ENCODE measurements at regions not wholly inside any gene's neighbourhood (a gene's known extent, or its start where the extent isn't known, plus 50 kb on each side); places are given as distances from the start of the nearest gene placed in this dataset.

DNA sequence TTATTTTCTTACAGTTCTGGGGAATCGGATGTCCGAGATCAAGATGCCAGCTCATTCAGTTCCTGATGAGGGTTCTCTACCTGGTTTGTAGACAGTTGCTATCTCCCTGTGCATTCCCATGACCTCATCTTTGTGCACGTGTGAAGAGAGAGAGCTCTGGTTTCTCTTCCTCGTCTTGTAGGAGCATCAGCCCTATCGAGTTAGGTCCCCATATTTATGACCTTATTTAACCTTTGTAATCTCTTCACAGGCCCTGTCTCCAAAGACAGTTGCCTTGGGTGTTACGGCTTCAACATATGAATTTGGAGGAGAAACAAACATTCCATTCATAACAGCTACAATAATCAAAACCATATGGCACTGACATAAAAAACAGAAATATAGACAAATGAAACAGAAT is 455.3 kb downstream of the HACE1 start:
- no peak for TF ChIP-seq POLR2A (IDR thresholded peaks at IDR 0.05)
- TF ChIP-seq, protein P1, sequence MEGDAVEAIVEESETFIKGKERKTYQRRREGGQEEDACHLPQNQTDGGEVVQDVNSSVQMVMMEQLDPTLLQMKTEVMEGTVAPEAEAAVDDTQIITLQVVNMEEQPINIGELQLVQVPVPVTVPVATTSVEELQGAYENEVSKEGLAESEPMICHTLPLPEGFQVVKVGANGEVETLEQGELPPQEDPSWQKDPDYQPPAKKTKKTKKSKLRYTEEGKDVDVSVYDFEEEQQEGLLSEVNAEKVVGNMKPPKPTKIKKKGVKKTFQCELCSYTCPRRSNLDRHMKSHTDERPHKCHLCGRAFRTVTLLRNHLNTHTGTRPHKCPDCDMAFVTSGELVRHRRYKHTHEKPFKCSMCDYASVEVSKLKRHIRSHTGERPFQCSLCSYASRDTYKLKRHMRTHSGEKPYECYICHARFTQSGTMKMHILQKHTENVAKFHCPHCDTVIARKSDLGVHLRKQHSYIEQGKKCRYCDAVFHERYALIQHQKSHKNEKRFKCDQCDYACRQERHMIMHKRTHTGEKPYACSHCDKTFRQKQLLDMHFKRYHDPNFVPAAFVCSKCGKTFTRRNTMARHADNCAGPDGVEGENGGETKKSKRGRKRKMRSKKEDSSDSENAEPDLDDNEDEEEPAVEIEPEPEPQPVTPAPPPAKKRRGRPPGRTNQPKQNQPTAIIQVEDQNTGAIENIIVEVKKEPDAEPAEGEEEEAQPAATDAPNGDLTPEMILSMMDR (IDR thresholded peaks at IDR 0.05): no peak
